ENCODE measurements at regions not wholly inside any gene's neighbourhood (a gene's known extent, or its start where the extent isn't known, plus 50 kb on each side); places are given as distances from the start of the nearest gene placed in this dataset.

DNA sequence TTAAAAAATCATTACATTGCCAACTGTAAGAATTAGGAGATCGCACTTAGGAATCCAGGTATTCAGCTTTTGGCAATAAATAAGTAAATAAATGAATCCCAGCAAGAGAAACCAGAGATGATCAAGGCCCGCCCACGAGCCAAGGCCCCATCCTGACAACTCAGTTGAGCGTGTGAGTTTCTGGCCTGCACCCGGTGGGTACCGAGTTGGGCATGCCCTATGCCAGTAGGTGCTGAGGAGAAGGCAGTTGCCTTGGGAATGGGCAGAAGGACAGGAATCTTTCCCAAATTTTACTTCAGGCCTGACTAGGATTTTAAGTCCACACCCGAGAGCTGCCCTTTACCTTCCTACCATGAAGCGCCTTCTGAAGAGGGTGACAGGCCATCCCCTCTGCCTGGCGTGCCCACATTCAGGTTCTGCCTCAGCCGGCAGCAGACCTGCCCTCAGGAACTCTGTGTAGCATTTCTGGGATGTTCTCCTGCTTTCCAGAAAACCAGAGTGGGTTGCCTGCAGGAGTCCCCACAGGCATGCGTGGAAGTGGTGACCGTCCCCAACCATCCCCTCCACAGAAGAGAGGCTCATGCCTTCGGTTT, 99.3 kb upstream of the ALDH1A3 start:
- H3K27ac ChIP-seq = no peak overlapping the region
- TF ChIP-seq, protein P1, sequence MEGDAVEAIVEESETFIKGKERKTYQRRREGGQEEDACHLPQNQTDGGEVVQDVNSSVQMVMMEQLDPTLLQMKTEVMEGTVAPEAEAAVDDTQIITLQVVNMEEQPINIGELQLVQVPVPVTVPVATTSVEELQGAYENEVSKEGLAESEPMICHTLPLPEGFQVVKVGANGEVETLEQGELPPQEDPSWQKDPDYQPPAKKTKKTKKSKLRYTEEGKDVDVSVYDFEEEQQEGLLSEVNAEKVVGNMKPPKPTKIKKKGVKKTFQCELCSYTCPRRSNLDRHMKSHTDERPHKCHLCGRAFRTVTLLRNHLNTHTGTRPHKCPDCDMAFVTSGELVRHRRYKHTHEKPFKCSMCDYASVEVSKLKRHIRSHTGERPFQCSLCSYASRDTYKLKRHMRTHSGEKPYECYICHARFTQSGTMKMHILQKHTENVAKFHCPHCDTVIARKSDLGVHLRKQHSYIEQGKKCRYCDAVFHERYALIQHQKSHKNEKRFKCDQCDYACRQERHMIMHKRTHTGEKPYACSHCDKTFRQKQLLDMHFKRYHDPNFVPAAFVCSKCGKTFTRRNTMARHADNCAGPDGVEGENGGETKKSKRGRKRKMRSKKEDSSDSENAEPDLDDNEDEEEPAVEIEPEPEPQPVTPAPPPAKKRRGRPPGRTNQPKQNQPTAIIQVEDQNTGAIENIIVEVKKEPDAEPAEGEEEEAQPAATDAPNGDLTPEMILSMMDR (IDR thresholded peaks at IDR 0.05) = no peak
- H3K9me3 ChIP-seq = no peaks in the 10 kb centered on the region
- no peaks in the 10 kb centered on the region for H3K4me1 ChIP-seq
- intact Hi-C loops (cut with DNase I) = no loop called here
- no peak overlapping the region for H3K4me3 ChIP-seq
- H3K36me3 ChIP-seq = no peaks in the 10 kb centered on the region
- no peaks in the 10 kb centered on the region for H3K27me3 ChIP-seq
- peak in 1 of 2 donors; percentile 21 for DNase-seq (ENCODE audit: low spot score in 2 of 2)

DNA sequence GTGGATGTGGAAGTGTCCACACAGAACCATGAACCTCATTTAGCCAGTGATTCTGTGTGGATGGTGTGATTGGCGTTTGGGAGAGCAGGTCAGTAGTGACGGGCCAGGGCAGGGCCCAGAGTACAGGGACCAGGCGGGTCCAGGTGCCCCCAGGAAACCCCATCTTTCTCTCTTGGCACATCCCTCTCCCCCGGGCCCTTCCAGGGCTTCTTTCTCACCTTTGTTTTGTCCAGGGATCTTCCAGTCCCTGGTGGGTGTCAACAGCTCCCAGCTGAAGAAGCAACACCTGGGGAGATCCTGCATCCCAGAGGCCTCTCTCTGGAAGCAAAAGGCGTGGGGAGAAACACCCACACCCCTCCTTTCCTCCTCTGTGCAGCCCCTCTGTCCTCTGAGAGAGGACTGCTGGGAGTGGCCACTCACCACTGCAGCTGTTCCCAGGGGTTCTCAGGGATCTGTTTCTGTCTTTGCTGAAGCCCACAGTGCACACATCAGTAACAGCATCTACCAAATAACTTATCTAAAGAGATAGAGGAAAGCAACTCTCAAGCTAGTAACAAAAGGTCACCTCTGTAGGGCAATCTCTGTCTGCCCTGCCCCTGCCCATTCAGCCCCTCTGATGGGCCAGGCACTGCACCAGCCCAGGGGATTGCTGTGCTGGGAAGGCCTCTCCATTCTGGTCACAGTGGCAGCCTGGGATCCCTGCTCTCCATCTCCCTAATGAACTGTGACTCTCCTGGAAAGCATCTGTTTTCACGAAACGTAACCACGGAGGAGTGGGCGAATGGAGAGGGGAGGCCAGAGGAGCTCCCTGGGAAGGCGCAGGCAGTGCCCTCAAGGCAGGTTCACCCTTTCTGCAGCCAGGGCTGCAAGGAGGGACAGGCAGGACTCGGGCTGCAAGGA, 98.3 kb upstream of the ALDH1A3 start:
- TF ChIP-seq, protein P1 (IDR thresholded peaks at IDR 0.05) = no peak
- H3K9me3 ChIP-seq = no peaks in the 10 kb centered on the region
- intact Hi-C loops (cut with DNase I) = no loop called here
- peak in 1 of 2 donors; percentile 52 for DNase-seq (ENCODE audit: low spot score in 2 of 2)
- H3K36me3 ChIP-seq = no peaks in the 10 kb centered on the region
- no peaks in the 10 kb centered on the region for H3K27me3 ChIP-seq
- H3K4me3 ChIP-seq = no peak overlapping the region
- no peak overlapping the region for H3K27ac ChIP-seq
- no peaks in the 10 kb centered on the region for H3K4me1 ChIP-seq

DNA sequence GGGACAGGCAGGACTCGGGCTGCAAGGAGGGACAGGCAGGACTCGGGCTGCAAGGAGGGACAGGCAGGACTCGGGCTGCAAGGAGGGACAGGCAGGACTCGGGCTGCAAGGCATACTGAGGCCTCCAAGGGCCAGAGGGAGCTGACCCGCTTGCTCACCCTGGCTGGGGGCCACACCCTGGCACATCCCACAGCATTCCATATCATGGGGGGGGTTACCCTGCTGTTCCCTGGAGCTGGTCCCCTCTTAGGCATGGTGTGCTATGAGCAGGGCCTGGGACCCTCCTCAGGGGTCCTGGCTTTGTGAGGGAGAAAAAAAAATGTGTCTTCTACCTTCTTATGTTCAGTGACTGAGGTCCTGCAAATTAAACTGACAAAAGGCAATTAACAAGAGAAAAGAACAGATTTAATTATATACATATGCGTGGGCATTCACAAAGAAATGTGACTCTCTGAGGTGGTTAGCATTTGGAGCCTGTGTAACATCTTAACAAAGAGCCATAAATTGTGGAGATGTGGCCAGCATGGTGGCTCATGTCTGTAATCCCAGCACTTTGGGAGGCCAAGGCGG, 97.6 kb upstream of the ALDH1A3 start:
- Histone ChIP-seq H3K36me3 (no peaks in the 10 kb centered on the region), H3K27me3 (no peaks in the 10 kb centered on the region), H3K4me1 (no peaks in the 10 kb centered on the region), H3K4me3 (no peak overlapping the region), H3K27ac (no peak overlapping the region), H3K9me3 (no peaks in the 10 kb centered on the region)
- TF ChIP-seq, protein P1 (IDR thresholded peaks at IDR 0.05) = no peak
- peak in 1 of 2 donors; percentile 18 for DNase-seq (ENCODE audit: low spot score in 2 of 2)
- intact Hi-C loops (cut with DNase I) = no loop called here

DNA sequence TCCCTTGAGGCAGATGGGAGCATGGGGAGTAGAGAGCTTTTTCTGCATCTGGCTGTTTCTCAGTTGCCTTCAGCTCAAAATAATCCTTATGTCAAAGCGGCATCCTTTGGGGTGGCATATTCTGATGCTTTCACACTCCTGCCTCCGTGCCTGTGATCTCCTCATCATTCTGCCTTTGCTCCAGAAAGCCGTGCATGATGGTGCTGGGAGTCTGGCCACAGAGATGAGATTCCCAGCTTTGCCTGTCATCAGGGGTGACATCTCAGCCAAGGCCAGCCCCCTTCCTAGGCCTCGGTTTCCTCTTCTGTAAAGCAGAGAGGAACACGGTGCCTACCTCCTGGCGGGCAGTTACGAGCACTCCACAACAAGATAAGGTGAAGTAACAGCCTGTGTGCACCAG, 96.3 kb upstream of the ALDH1A3 start:
- TF ChIP-seq, protein P1 (IDR thresholded peaks at IDR 0.05) = no peak

GRCh38 chr15:100783760-100784492, 95.7 kb upstream of the ALDH1A3 start:
- Histone ChIP-seq H3K9me3 (no peaks in the 10 kb centered on the region), H3K27me3 (no peaks in the 10 kb centered on the region), H3K4me1 (no peaks in the 10 kb centered on the region), H3K27ac (no peak overlapping the region), H3K4me3 (no peak overlapping the region), H3K36me3 (no peaks in the 10 kb centered on the region)
- intact Hi-C loops (cut with DNase I) = no loop called here
- TF ChIP-seq, protein P1 (IDR thresholded peaks at IDR 0.05) = no peak
- DNase-seq (ENCODE audit: low spot score in 2 of 2) = peak in 1 of 2 donors; percentile 25

More for the DNA sequence above, 96.3 kb upstream of the ALDH1A3 start:
- H3K4me3 ChIP-seq = no peak overlapping the region
- no peaks in the 10 kb centered on the region for H3K9me3 ChIP-seq
- no peaks in the 10 kb centered on the region for H3K4me1 ChIP-seq
- intact Hi-C loops (cut with DNase I) = no loop called here
- H3K36me3 ChIP-seq = no peaks in the 10 kb centered on the region
- no peaks in the 10 kb centered on the region for H3K27me3 ChIP-seq
- DNase-seq (ENCODE audit: low spot score in 2 of 2) = no peak
- no peak overlapping the region for H3K27ac ChIP-seq
